Activated effector memory CD4-positive, alpha-beta T cell treated with anti-CD3 and anti-CD28 coated beads, Interleukin-2, amount 50 U/mL, for 16 hours (primary cell): ENCODE measurements at regions not wholly inside any gene's neighbourhood (a gene's known extent, or its start where the extent isn't known, plus 50 kb on each side); places are given as distances from the start of the nearest gene placed in this dataset.
A peak's percentile ranks its signal among the peaks of the same experiment; 100 is the strongest.

Experiments
- DNase-seq: peaks from one replicate; pipeline ENCODE4 v3.0.0-alpha.2; 2020

GRCh38 chr2:8456151-8457091 lies 225.4 kb upstream of the ID2 start:
- DNase-seq = peak; percentile 84

- DNase-seq = peak; percentile 78
Observed at GRCh38 chr2:8457092-8457481, 224.8 kb upstream of the ID2 start.

- DNase-seq = peak; percentile 74
Observed at GRCh38 chr2:8457699-8458502, 224.0 kb upstream of the ID2 start.

- DNase-seq = no peak
Observed at GRCh38 chr2:8458503-8459459, 223.1 kb upstream of the ID2 start.

- no peak for DNase-seq
Observed at GRCh38 chr2:8459474-8459873, 222.4 kb upstream of the ID2 start.

- DNase-seq = no peak
Observed at GRCh38 chr2:8461341-8461740, 220.5 kb upstream of the ID2 start.

- no peak for DNase-seq
Observed at GRCh38 chr2:8462280-8462679, 219.6 kb upstream of the ID2 start.

GRCh38 chr2:8462899-8463648 lies 218.8 kb upstream of the ID2 start:
- DNase-seq = no peak

- DNase-seq = no peak
Observed at GRCh38 chr2:8465560-8465959, 216.3 kb upstream of the ID2 start.

- no peak for DNase-seq
Observed at GRCh38 chr2:8469709-8470493, 212.0 kb upstream of the ID2 start.

- peak; percentile 60 for DNase-seq
Observed at GRCh38 chr2:8472545-8473323, 209.1 kb upstream of the ID2 start.

- DNase-seq = peak; percentile 83
Observed at GRCh38 chr2:8475349-8476031, 206.4 kb upstream of the ID2 start.

- peak; percentile 73 for DNase-seq
Observed at GRCh38 chr2:8477552-8478470, 204.0 kb upstream of the ID2 start.

GRCh38 chr2:8478471-8478793 lies 203.4 kb upstream of the ID2 start:
- DNase-seq = no peak

- peak; percentile 53 for DNase-seq
Observed at GRCh38 chr2:8479298-8479697, 202.6 kb upstream of the ID2 start.

GRCh38 chr2:8480915-8481314 lies 200.9 kb upstream of the ID2 start:
- peak; percentile 61 for DNase-seq

GRCh38 chr2:8481463-8482009 lies 200.3 kb upstream of the ID2 start:
- DNase-seq = peak; percentile 73

- DNase-seq = no peak
Observed at GRCh38 chr2:8482432-8482831, 199.4 kb upstream of the ID2 start.
